ENCODE measurements at regions not wholly inside any gene's neighbourhood (a gene's known extent, or its start where the extent isn't known, plus 50 kb on each side); places are given as distances from the start of the nearest gene placed in this dataset.

DNA sequence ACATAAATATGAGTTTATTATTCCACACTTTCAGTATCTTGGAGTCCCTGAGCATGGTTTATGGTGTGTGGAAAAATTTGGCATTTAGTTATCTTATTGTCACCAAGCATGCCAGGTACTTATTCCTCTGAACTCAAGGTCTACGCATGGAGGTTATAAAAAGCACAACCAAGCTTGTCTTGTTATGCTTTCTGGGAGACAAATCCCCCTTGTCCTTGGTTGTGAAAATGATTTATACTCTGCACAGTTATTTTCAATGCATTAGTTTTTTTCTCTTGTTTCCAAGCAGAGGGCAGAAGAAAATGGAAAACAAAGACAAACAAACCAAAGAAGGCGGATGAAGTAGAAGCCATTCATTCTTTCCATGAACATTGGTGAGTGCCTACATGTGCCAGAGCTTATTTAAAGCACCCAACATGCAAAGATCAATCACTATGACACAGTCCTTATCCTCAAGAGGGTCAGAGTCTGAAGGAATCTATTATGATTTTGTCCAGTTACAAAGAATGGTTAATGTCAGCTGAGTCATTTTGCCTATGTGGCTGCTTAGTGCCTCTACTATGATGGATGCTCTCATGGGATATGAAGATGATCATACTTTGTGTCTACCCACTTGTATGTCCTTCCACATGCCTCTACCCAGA lies 323.1 kb downstream of the TENT4A start:
- TF ChIP-seq CTCF (IDR thresholded peaks at IDR 0.05; ENCODE audit: extremely low read depth, missing control alignments): no peak
- no peak for DNase-seq (ENCODE audit: low spot score)

- DNase-seq (ENCODE audit: low spot score): no peak
- TF ChIP-seq CTCF (IDR thresholded peaks at IDR 0.05; ENCODE audit: extremely low read depth, missing control alignments): no peak
These were observed 325.8 kb downstream of the TENT4A start for GRCh38 chr5:7039074-7039473.

GRCh38 chr5:7040111-7040510 lies 326.9 kb downstream of the TENT4A start:
- no peak for TF ChIP-seq CTCF (IDR thresholded peaks at IDR 0.05; ENCODE audit: extremely low read depth, missing control alignments)
- no peak for DNase-seq (ENCODE audit: low spot score)

DNA sequence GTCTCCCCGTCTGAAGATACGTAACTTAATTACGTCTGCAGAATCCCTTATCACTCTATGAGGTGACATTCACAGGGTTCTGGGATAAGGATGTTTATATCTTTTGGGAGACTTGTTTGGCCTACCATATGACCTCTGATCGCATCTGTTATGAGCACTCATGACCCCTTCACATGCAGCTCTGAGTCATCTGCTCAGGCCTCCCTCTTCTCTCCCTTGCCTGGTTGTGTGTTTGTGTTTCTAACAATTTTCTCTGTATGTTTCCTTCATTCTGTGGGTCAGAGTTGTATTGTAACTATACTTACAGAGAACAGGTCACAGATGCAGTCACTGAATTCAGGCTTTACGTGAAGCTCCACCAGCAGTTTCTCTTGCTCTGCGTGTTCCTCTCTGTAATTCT lies 330.6 kb downstream of the TENT4A start:
- DNase-seq (ENCODE audit: low spot score): no peak
- TF ChIP-seq CTCF (IDR thresholded peaks at IDR 0.05; ENCODE audit: extremely low read depth, missing control alignments): no peak

DNA sequence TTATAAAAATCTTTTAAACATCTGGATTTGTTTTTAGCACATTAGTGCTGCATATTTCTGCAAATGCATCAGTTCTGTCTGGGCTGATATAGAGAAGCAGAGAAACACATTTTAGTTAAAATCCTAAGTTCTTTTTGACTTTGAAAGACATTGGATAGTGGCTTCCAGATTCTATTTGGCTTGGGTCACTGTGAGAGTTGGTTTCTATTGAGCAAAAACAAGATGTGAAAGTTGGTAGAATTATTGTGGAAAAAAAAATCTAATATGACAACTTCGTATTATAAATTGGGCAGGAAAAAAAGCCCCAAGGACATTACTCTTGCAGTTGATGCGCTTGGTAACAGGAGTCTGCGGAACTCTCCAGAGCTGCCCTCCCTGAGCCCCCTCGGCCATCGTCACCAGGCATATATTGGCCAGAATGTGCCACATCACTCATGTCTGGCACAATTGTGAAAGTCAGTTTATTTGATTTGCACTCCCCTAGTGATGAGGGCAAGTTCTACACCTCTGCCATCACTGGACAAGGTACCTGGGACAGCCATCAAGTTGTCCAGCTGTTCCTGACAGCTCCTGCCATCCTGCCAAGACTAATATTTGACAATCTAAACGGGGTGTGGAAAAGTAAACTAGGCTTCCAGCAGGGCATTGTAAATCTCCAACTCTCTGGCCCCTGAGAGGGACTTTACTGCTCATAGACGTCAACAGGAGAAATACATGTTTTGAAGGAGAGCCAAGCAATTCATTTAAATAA lies 334.5 kb downstream of the TENT4A start:
- no peak for DNase-seq (ENCODE audit: low spot score)
- no peak for TF ChIP-seq CTCF (IDR thresholded peaks at IDR 0.05; ENCODE audit: extremely low read depth, missing control alignments)

- no peak for DNase-seq (ENCODE audit: low spot score)
These were observed 337.8 kb downstream of the TENT4A start for GRCh38 chr5:7050986-7051385.

More at GRCh38 chr5:7050986-7051385, 337.8 kb downstream of the TENT4A start:
- no peak for TF ChIP-seq CTCF (IDR thresholded peaks at IDR 0.05; ENCODE audit: extremely low read depth, missing control alignments)
